ENCODE measurements at regions not wholly inside any gene's neighbourhood (a gene's known extent, or its start where the extent isn't known, plus 50 kb on each side); places are given as distances from the start of the nearest gene placed in this dataset.

DNA sequence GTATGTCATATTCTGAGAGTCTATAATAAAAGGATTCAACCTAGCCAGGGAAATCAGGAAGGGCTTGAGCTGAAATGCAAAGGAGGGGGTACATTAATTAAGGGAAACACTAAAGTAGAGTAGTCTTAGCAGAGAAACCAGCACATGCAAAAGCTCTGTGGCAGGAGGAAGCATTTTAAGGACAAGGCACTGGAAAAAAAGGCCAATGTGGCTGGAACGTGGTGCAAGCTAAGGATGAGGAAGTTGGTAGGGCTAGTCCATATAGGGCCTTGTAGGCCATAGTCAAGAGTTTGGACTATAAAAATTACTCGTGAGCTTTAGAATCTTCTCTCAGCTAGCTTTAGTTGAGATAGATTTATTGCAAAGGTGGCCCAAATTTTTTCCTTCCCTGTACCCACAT, 75.2 kb upstream of the TOP1 start:
- H3K9me3 ChIP-seq (ENCODE audit: control insufficient read depth in 4 of 4, low read length in 3 of 4) = peaks cover 0 to 3% (median 0%) of the 10 kb centered on the region in 4 donors
- H3K9ac ChIP-seq (ENCODE audit: low read depth in 1 of 2, low read length in 2 of 2) = no peak overlapping the region
- no peak for DNase-seq (ENCODE audit: low spot score)
- 91% methylated on average over 2 of the region's 2 CpGs for WGBS
- H3K36me3 ChIP-seq (ENCODE audit: control insufficient read depth in 4 of 4, insufficient read depth in 3 of 4, low read depth in 1 of 4, low read length in 3 of 4) = no peaks in the 10 kb centered on the region
- TF ChIP-seq YY1 (IDR thresholded peaks at IDR 0.05) (no peak), SP1 (IDR thresholded peaks at IDR 0.05) (no peak), RXRA (IDR thresholded peaks at IDR 0.05) (no peak), EGR1 (IDR thresholded peaks at IDR 0.05; ENCODE audit: low read depth in 2 of 2) (no peak), FOXA2 (IDR thresholded peaks at IDR 0.05) (no peak), NR2F2 (IDR thresholded peaks at IDR 0.05) (no peak), JUND (IDR thresholded peaks at IDR 0.05) (no peak), MAX (IDR thresholded peaks at IDR 0.05) (no peak)
- TF ChIP-seq, protein P1, sequence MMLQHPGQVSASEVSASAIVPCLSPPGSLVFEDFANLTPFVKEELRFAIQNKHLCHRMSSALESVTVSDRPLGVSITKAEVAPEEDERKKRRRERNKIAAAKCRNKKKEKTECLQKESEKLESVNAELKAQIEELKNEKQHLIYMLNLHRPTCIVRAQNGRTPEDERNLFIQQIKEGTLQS (IDR thresholded peaks at IDR 0.05) = no peak
- no peak overlapping the region for H3K27ac ChIP-seq (ENCODE audit: low read depth in 1 of 2, low read length in 2 of 2)
- H3K4me1 ChIP-seq (ENCODE audit: control insufficient read depth in 4 of 4, insufficient read depth in 4 of 4, low read length in 3 of 4) = no peaks in the 10 kb centered on the region
- no peak overlapping the region for H3K4me3 ChIP-seq (ENCODE audit: low read depth in 1 of 3, low read length in 3 of 3)
- no peaks in the 10 kb centered on the region for H3K27me3 ChIP-seq (ENCODE audit: control insufficient read depth in 4 of 4, insufficient read depth in 4 of 4, low read length in 3 of 4)

DNA sequence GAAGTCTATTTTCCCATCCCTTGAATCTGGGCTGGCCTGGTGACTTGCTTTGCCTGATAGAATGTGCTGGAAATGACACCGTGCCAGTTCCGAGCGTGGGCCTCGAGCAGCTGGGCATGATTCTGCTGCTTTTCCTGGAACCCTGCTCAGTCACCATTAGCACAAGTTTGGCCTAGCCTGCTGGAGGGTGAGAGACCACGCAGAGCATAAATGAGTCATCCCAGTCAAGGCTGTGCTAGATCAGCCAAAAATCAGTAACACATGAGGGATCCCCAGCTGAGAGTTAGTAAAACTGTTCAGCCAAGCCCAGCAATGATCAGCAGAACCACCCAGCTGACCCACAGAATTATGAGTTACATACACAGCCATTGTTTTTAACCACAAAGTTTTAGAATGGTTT, 74.8 kb upstream of the TOP1 start:
- Histone ChIP-seq H3K4me3 (ENCODE audit: low read depth in 1 of 3, low read length in 3 of 3) (no peak overlapping the region), H3K9ac (ENCODE audit: low read depth in 1 of 2, low read length in 2 of 2) (no peak overlapping the region), H3K27me3 (ENCODE audit: control insufficient read depth in 4 of 4, insufficient read depth in 4 of 4, low read length in 3 of 4) (no peaks in the 10 kb centered on the region), H3K9me3 (ENCODE audit: control insufficient read depth in 4 of 4, low read length in 3 of 4) (peaks cover 0 to 3% (median 0%) of the 10 kb centered on the region in 4 donors), H3K27ac (ENCODE audit: low read depth in 1 of 2, low read length in 2 of 2) (no peak overlapping the region), H3K36me3 (ENCODE audit: control insufficient read depth in 4 of 4, insufficient read depth in 3 of 4, low read depth in 1 of 4, low read length in 3 of 4) (no peaks in the 10 kb centered on the region), H3K4me1 (ENCODE audit: control insufficient read depth in 4 of 4, insufficient read depth in 4 of 4, low read length in 3 of 4) (no peaks in the 10 kb centered on the region)
- 90% methylated on average over 5 of the region's 5 CpGs for WGBS
- peak; percentile 14 for DNase-seq (ENCODE audit: low spot score)
- no peak for TF ChIP-seq CTCF (IDR thresholded peaks at IDR 0.05; ENCODE audit: low read depth, low read length, missing input control)
- TF ChIP-seq, protein P1 (IDR thresholded peaks at IDR 0.05) = no peak
- TF ChIP-seq ZBTB33 (IDR thresholded peaks at IDR 0.05) = no peak
- TF ChIP-seq SP1 (IDR thresholded peaks at IDR 0.05) = no peak
- TF ChIP-seq EGR1 (IDR thresholded peaks at IDR 0.05; ENCODE audit: low read depth in 2 of 2) = no peak
- TF ChIP-seq GABPA (IDR thresholded peaks at IDR 0.05 in 1 of 2, conservative IDR thresholded peaks at IDR 0.05 in 1 of 2) = no peak
- no peak for TF ChIP-seq TAF1 (conservative IDR thresholded peaks at IDR 0.05)
- no peak for TF ChIP-seq HNF4G (IDR thresholded peaks at IDR 0.05)
- no peak for TF ChIP-seq RXRA (IDR thresholded peaks at IDR 0.05)
- TF ChIP-seq HNF4A (conservative IDR thresholded peaks at IDR 0.05) = no peak
- TF ChIP-seq, protein P2, sequence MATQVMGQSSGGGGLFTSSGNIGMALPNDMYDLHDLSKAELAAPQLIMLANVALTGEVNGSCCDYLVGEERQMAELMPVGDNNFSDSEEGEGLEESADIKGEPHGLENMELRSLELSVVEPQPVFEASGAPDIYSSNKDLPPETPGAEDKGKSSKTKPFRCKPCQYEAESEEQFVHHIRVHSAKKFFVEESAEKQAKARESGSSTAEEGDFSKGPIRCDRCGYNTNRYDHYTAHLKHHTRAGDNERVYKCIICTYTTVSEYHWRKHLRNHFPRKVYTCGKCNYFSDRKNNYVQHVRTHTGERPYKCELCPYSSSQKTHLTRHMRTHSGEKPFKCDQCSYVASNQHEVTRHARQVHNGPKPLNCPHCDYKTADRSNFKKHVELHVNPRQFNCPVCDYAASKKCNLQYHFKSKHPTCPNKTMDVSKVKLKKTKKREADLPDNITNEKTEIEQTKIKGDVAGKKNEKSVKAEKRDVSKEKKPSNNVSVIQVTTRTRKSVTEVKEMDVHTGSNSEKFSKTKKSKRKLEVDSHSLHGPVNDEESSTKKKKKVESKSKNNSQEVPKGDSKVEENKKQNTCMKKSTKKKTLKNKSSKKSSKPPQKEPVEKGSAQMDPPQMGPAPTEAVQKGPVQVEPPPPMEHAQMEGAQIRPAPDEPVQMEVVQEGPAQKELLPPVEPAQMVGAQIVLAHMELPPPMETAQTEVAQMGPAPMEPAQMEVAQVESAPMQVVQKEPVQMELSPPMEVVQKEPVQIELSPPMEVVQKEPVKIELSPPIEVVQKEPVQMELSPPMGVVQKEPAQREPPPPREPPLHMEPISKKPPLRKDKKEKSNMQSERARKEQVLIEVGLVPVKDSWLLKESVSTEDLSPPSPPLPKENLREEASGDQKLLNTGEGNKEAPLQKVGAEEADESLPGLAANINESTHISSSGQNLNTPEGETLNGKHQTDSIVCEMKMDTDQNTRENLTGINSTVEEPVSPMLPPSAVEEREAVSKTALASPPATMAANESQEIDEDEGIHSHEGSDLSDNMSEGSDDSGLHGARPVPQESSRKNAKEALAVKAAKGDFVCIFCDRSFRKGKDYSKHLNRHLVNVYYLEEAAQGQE (IDR thresholded peaks at IDR 0.05) = no peak
- TF ChIP-seq YY1 (IDR thresholded peaks at IDR 0.05) = no peak
- no peak for TF ChIP-seq MAX (IDR thresholded peaks at IDR 0.05)
- no peak for TF ChIP-seq RAD21 (IDR thresholded peaks at IDR 0.05)
- no peak for TF ChIP-seq NR2F2 (IDR thresholded peaks at IDR 0.05)
